ENCODE measurements at regions not wholly inside any gene's neighbourhood (a gene's known extent, or its start where the extent isn't known, plus 50 kb on each side); places are given as distances from the start of the nearest gene placed in this dataset.

- peaks cover 27% of the 10 kb centered on the region for H3K4me1 Mint-ChIP-seq
- H3K4me1 ChIP-seq (ENCODE audit: insufficient read depth), result peaks cover 34% of the 10 kb centered on the region
- no peak overlapping the region for H2AFZ ChIP-seq
- no peaks in the 10 kb centered on the region for H4K20me1 ChIP-seq (replicated peaks; ENCODE audit: insufficient read depth)
- H3K4me2 ChIP-seq, result no peak overlapping the region
- no peak overlapping the region for H3K27ac ChIP-seq (ENCODE audit: low read depth)
- no peak overlapping the region for H3K4me3 Mint-ChIP-seq
- no peaks in the 10 kb centered on the region for H3K27me3 ChIP-seq (ENCODE audit: insufficient read depth)
- no peak for ATAC-seq
- no peak for DNase-seq (ENCODE audit: low spot score)
- H3K36me3 Mint-ChIP-seq (ENCODE audit: low read depth), result peaks cover 4% of the 10 kb centered on the region; the same call in 2 of the 3 replicates
- no peak for TF ChIP-seq STAT1 (IDR thresholded peaks at IDR 0.05; ENCODE audit: unreplicated experiment)
- no peak for TF ChIP-seq ZNF331 (CRISPR knock-in tag; IDR thresholded peaks at IDR 0.05; ENCODE audit: low read depth)
- TF ChIP-seq JUNB (IDR thresholded peaks at IDR 0.05; ENCODE audit: unreplicated experiment), result no peak
- no peak for TF ChIP-seq EZH2phosphoT487 (IDR thresholded peaks at IDR 0.05; ENCODE audit: unreplicated experiment)
- no peak for TF ChIP-seq ZNF114 (CRISPR knock-in tag; IDR thresholded peaks at IDR 0.05)
- TF ChIP-seq POLR2AphosphoS5 (IDR thresholded peaks at IDR 0.05; ENCODE audit: low read depth), result no peak
- no peak for TF ChIP-seq CREB1 (CRISPR knock-in tag; IDR thresholded peaks at IDR 0.05; ENCODE audit: low read depth)
- TF ChIP-seq NANOG (IDR thresholded peaks at IDR 0.05; ENCODE audit: borderline replicate concordance), result no peak
- no peak for TF ChIP-seq CTCF (conservative IDR thresholded peaks at IDR 0.05; ENCODE audit: low read depth in 2 of 2)
- no peak for TF ChIP-seq ETS1 (IDR thresholded peaks at IDR 0.05)
- no peak for TF ChIP-seq REST (IDR thresholded peaks at IDR 0.05; ENCODE audit: unreplicated experiment)
- TF ChIP-seq ZNF462 (CRISPR knock-in tag; IDR thresholded peaks at IDR 0.05), result no peak
- TF ChIP-seq EZH2 (IDR thresholded peaks at IDR 0.05; ENCODE audit: low read depth, unreplicated experiment), result no peak
- H3K27ac Mint-ChIP-seq, result no peak overlapping the region
- no peaks in the 10 kb centered on the region for H3K79me2 ChIP-seq (replicated peaks; ENCODE audit: insufficient read depth)
- no peaks in the 10 kb centered on the region for H3F3A ChIP-seq (replicated peaks; ENCODE audit: low read depth)
- peaks cover 5% of the 10 kb centered on the region; the same call in 1 of the 2 replicates for H3K9me2 ChIP-seq (ENCODE audit: insufficient read depth)
- H3K9me3 Mint-ChIP-seq, result peaks cover 12% of the 10 kb centered on the region; the same call in 2 of the 3 replicates
- H3K4me3 ChIP-seq, result no peak overlapping the region
- peaks cover 5% of the 10 kb centered on the region for H3K27me3 Mint-ChIP-seq (ENCODE audit: insufficient read depth, low read depth, poor library complexity)
- H3K36me3 ChIP-seq (ENCODE audit: insufficient read depth), result no peaks in the 10 kb centered on the region
Observed at GRCh38 chr3:20380295-20380694, 194.3 kb upstream of the SGO1 start.
